ENCODE measurements at regions not wholly inside any gene's neighbourhood (a gene's known extent, or its start where the extent isn't known, plus 50 kb on each side); places are given as distances from the start of the nearest gene placed in this dataset.
A peak's percentile ranks its signal among the peaks of the same experiment; 100 is the strongest.

- DNase-seq, result peak; percentile 6
These were observed 52.9 kb upstream of the RNU6-1 start for GRCh38 chr15:67892559-67893377.

- DNase-seq, result no peak
These were observed 55.4 kb upstream of the RNU6-1 start for GRCh38 chr15:67895237-67895636.

DNA sequence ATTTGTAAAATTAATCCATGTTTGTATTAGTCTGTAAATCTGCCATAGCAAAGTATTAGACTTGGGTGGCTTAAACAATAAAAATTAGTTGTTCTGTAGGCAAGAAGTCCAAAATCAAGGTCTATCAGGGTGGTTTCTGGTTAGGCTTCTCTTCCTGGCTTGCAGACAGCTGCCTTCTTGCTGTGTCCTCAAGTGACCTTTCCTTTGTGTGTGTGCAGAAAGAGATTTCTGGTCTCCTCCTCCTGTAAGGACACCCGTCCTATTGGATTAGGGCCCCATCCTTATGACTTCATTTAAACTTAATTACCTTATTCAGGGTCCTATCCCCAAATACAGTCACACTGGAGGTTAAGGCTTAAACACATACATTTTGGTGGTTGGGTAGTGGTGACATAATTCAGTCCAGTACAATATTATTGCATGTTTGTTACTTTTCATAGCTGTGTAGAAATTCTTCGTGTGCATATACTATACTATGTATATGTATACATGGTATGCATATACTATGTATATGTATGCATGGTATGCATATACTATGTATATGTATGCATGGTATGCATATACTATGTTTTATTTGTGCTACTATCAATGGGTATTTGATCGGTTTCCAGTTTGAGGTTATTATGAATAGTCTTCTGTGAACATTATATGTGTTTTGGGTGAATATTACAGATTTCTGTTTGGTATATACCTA lies 57.9 kb upstream of the RNU6-1 start:
- DNase-seq, result no peak

GRCh38 chr15:67899596-67900283 lies 59.9 kb upstream of the RNU6-1 start:
- no peak for DNase-seq

- peak; percentile 5 for DNase-seq
These were observed 60.8 kb upstream of the RNU6-1 start for GRCh38 chr15:67900621-67901147.

DNA sequence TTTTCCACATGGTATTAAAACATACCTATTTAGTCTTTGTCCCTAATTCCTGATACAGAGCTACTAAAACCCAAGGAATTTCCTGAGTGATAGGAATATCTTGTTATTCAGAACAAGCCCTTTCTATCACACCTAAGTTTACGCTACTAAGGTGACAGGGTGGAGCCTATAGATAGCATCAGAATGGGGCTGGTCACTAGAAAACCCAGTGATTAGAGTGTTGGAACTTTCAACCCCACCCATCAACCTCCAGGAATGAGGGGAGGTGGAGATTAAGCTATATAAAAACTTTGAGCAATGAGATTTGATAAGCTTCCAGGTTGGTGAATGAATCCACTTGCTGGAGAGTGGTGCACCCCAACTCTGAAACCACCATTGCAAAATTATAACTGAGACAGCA lies 62.1 kb upstream of the RNU6-1 start:
- no peak for DNase-seq

DNA sequence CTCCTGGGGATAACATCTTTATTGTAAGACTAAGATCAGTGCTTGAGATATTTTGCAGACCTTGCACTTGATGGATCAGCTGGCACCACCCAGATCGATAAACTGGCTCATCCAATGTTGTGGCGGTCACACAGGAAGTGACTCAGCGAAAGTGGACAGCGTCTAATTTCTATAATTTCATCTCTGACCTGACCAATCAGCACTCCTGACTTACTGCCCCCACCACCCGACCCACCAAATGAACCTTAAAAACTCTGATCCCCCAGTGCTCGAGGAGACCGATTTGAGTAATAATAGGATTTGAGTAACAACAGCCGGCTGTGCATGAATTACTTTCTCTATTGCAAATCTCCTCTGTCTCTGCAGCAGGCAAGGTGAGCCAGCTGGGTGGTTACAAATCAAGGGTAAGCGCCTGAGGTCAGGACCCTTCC lies 62.7 kb upstream of the RNU6-1 start:
- DNase-seq, result no peak

GRCh38 chr15:67903708-67904107 lies 63.9 kb upstream of the RNU6-1 start:
- DNase-seq, result no peak

GRCh38 chr15:67905628-67906027 lies 65.8 kb upstream of the RNU6-1 start:
- no peak for DNase-seq

GRCh38 chr15:67906382-67906781 lies 66.5 kb upstream of the RNU6-1 start:
- peak; percentile 1 for DNase-seq

DNA sequence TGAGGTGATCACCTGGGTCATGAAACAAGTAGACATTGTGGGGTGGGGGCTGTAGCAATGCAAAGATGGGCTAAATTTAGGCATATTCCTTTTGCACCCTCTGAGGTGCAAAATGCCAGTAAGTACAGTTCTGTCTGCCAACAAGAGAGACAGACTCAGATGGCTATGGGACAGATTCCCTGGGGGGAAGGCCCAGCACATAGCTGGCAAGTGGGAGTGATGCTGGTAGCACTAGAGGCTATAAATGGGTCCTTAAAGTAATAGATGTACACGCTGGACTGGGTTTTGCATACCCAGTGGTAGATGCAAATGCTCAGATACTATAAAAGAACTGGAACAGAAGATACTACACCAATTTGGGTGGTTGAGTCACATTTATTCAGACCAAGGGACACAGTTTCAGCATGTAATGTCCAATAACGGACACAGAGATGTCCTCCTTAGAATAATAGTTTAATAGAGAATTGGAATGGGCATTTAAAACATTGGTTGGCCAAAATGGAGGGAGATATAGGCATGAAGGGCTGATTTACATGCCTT lies 67.4 kb upstream of the RNU6-1 start:
- no peak for DNase-seq

GRCh38 chr15:67908756-67909155 lies 68.9 kb upstream of the RNU6-1 start:
- no peak for DNase-seq

GRCh38 chr15:67911727-67912126 lies 71.9 kb upstream of the RNU6-1 start:
- DNase-seq, result no peak

GRCh38 chr15:67914028-67914427 lies 74.2 kb upstream of the RNU6-1 start:
- no peak for DNase-seq

- DNase-seq, result no peak
These were observed 75.0 kb upstream of the RNU6-1 start for GRCh38 chr15:67914537-67915460.

GRCh38 chr15:67915461-67916374 lies 75.9 kb upstream of the RNU6-1 start:
- DNase-seq, result no peak

GRCh38 chr15:67916565-67916964 lies 76.7 kb upstream of the RNU6-1 start:
- no peak for DNase-seq

DNA sequence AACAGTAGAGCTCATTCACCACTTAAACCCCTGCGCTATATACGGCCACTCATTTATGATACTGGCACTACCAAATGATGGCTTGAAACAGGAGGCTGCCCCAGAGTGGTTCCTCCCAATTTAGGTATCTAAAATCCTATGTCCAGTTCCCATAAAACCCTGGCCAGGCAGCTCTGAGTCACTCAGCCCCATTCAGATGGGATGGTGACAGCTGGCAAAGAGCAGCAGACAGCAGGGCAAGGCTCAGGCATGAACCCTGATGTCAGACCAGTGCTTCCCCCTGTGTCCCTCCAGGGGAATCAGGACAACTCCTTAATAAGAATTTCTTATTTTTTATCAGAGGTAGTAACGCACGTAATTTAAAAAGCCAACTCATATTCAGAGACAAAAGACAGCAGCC lies 77.2 kb upstream of the RNU6-1 start:
- no peak for DNase-seq

DNA sequence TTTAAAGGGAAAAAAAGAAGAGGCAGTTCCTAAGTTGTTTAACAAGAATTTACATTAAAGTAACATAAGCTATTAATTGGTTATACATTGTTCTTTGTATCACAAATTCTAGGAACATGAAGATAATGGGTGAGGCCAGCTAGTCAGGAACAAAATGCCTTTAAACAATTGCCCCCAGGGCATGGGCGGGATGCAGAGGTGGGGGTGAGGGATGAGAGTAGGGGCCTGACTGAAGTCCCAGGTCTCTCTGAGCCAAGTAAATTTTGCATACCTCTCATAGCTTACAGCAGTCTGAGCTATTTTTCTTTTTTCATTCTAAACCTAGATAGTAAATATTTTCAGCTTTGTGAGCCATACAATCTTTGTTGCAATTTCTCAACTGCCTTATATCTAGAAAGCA lies 77.8 kb upstream of the RNU6-1 start:
- no peak for DNase-seq

DNA sequence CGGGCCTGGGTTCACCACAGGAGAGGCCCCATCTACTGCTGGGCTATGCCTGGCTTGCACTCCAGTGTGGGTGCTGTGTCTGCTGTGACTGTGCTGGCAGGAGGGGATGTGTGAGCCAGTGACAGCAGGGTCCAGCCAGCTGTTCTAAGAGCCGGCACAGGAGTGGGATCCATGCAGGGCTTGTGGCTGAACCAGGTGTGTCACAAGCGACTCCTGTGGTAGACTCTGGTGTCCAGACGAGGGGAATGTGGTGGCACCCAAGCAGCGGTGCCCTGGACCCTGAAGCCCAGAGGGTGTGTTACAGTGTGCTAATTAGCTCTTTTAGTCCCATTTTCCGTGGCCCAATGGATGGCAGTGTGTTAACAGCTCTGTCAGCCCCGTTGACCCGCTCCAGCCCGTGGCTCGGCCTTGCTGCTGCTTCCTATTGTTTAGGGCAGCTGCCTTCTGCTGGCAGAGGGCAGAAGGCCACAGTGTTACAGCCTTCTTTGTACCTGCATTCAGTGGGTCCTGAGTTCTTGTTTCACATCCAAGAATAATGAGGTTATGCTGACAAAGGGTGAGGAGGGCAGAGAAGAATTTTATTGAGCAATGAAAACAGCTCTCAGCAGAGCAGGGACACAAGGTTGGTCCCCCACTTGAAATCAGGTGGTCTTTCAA lies 78.5 kb upstream of the RNU6-1 start:
- DNase-seq, result no peak

Measured in inflammatory macrophage treated with lipopolysaccharide for 4 hours (primary cell).